GM21786 (cell line): ENCODE measurements at regions not wholly inside any gene's neighbourhood (a gene's known extent, or its start where the extent isn't known, plus 50 kb on each side); places are given as distances from the start of the nearest gene placed in this dataset.

Source experiments
- ATAC-seq: cut with Tn5 transposase; IDR thresholded peaks from one replicate; pipeline ENCODE4 v1.9.1; 2021; ENCODE audit not compliant: unreplicated experiment

DNA sequence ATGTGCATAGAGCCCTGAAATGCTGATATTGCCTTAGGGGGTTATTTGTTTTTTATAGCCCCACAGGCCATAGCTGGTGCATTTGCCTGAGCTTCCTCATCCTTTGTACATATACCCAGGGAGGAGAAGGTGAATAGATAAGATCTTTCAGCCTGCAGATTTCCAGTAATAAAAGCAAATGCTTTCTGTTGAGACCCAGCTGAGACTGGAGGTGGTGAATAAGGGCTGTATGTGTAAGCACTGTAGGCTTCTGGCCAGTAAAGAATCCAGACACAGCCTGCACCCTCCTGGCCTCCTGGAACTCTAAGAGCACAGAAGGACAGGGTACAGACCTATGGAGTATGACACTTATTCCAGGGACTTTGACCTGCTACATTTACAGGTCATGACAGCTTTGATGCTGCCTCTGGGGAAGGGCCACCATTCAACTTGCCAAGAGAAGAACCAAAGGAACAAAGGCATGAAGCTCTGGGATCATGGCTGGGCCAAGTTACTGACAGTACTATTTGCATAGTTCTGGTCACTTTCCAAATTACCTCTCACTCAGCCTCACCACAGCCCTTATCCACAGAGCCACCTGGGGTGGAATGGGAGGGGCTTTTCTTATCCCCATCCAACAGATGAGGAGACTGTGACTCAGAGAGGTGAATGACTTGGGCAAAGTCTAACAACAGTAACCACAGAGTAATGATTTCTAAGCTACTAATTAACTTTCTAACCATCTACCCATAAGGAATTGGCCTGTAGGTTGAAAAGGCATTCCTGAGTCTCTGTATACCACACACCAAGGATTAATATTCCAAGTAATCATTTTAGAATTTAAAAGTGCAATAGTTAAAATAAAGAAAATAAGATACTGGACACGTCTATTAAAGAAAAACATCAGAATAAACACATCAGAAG is 604.5 kb upstream of the KLF4 start:
- ATAC-seq: no peak

DNA sequence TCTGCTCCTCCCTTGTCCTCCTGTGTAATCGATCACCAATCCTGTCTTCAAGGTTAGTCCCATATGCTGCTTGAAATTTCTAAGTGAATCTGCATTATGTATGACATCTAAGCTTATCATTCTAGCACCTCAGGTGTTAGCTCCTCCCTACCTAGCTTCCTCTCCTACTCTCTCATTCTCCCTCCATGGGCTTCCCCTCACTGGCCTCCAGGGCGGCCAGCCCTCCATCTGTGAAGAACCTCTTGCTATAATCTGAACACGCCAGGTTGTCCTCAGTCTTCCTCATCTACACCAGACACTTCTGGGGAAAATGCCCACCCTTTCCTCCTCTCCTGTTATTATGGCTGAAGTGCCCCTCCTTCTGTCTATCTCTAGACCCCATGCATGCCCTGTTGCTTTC is 599.3 kb upstream of the KLF4 start:
- ATAC-seq: no peak

DNA sequence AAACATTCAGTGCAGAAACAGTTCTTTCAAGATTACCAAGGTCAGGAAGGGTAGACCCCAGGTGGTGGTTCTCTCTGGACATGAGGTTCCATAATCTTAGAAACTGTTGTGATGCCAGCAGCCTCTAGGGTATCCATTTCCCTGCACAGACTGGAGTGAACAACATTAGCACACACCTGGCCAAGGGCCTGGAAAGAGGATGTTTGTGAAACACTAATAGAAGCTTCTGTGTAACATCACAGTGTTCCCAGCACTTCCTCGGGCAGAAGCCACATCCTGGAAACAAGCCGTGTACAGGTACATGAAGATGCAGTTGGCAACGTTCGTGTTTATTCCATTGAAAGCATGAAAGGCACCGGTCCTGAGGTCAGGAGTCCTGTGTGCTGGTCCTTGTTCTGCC is 598.2 kb upstream of the KLF4 start:
- no peak for ATAC-seq

DNA sequence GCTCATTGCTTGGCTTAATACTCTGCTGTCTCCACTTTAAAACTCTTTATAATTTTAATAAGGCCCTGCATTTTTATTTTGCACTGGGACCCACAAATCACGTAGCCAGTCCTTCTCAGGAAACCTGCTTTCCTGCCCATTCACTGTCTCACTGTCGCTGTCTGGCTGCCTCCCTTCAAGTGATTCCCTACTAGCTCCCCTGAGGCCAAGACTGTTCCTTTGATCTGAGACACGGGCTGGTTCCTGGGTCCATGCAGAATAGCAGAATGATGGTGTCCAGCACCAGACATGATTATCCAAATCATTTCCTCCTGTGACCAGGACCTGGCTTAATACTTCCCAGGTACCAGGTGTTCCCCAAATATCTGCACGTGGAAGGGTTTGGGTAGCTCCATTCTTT is 597.1 kb upstream of the KLF4 start:
- ATAC-seq: no peak

DNA sequence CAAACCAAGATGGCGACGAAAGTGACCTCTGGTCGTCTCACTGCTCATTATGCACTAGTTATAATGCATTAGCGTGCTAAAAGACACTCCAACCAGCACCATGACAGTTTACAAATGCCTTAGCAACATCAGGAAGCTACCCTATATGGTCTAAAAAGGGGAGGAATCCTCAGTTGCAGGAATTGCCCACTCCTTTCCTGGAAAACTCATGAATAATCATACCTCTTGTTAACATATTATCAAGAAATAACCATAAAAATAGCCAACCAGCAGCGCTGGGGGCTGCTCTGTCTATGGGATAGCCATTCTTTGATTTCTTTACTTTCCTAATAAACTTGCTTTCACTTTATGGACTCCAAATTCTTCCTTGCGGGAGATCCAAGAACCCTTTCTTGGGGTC is 595.7 kb upstream of the KLF4 start:
- ATAC-seq: no peak

DNA sequence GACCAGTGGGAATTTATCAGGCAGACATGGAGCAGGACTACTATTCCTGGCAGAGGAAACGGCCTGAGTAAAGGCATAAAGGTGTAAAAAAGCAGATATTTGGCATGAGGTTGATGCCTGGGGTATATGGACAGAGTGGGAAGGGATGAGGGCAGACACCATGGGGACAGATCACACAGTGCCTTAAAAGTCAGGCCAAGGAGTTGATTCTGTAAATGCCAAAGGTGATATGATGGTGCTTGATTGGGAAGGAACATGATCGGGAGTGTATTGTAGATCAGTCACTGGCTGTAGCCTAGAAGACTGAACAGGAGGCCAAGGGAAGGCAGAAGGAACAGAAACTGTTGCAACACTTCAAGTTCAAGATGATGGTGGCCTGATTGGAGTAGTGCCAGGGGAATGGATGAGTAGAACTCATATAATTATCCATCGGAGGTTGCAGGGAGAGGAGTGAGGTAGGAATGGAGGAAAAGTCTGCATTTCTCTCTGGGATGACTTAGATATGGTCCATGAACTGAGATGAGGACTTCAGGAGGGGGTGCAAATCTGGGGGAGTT is 594.3 kb upstream of the KLF4 start:
- ATAC-seq: no peak

DNA sequence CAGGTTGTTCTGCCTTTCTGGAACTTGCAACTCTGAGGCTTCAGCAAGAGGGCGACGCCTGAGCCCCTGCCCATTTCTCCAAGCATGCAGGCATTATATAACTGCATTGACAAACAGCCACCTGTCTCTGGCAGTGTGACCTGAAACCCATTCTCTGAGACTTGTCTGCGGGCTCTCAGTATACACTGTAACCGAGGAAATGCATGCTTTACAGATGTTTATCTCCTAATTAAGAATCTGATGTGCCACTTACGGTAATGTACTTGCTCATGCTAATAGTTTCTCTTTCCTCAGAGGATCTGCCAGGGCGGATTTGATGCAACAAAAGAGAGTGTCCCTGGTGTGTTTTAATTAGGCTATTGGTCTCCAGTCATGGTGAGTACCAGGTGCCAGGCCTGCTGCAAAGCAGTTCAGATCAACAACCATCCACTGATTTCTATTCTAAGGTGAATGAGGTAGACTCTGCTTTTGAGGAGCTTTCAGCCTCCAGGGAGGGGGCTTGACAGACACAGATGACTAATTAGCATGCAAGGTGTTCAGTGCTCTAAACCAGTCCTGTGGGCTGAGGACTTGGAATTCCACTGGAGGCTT is 593.7 kb upstream of the KLF4 start:
- no peak for ATAC-seq

DNA sequence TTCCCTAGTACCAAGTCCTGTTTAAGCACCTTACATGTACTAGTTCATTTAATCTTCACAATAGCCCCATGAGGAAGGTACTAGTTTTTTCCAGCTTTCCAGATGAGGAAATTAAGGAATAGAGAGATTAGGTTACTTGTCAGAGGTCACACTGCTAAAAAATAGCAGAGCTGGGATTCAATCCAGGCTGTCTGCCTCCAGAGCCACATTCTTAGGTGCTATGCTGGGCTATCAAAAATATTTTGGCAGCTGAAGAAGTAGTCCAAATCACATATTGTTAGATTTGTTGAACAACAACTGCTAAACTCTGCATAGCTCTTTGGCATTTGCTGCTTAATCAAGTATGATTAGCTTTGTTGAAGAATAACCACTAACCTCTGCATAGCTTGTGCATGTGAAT is 591.5 kb upstream of the KLF4 start:
- no peak for ATAC-seq

DNA sequence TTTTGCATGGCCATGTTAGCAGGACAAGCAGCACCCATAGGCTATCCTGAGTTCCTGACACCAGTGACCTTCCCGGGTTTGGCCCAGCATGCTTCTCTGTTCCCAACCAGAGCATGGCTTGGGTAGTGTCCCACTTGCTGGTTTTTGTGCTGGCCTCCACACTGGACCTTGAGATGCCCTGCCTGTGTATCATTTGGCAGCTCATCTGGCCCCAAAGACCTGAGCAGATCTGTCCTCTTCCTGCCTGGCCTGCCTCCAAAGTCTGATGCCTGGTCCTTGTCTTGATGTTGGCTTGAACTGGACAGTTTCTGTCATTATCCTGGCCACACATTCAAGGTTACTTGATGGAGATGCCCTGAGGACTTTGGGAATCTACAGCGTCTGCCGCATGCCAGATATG is 590.7 kb upstream of the KLF4 start:
- no peak for ATAC-seq

DNA sequence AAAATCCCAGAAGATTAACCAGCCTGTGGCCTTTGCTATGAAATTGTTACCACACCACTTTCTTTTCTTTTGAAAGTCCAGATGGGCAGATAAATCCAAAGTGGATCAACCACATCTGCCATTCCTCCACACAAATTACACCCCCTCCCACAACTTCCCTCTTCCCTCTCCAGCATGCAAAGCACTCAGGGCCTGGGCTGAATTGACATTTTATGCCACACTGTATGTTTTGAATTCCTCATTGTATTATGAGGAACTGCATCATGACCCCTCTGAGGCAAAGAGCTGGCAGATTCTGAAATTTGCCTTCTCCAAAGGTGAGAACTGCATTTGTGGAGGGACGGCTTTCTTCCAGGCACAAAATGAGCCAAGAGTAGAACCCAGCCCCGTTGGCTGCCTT is 589.2 kb upstream of the KLF4 start:
- ATAC-seq: no peak

DNA sequence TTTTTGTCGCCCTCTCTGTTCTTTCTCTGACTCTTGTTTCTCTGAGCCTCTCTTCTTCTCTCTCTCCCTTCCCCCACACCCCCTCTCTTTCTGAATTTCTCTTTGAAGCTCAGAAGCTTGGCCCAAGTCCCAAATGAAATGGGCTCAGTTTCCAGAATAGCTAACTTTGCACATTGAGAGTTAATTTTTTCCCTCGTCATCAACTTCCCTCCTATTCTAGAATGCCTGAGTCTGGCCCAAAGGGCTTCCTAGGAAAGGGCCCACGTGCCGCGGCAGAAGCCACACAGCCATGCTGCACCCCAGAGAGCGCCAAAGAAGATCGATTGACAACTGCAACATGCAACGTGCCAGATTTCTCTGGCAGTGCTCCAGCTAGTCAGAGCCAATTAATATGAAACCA is 588.8 kb upstream of the KLF4 start:
- ATAC-seq: no peak

DNA sequence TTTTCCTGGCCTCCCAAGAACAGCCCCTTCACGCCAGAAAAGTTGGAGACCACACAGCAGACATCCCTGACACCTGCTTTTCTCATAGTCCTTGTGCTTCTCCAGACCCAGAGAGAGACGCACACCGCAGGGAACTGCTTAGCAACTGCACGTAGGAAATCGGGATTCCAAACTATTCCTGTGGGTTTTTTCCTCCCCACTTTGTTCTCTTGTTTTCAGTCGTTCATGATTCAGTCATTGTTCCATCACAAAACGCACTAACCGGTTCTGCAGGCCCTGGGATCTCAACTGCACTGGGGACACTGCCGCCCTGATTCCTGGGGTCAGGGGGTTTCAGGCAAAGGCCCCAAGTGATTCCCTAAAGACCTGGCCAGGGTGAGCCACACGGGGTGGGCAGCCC is 588.0 kb upstream of the KLF4 start:
- no peak for ATAC-seq

DNA sequence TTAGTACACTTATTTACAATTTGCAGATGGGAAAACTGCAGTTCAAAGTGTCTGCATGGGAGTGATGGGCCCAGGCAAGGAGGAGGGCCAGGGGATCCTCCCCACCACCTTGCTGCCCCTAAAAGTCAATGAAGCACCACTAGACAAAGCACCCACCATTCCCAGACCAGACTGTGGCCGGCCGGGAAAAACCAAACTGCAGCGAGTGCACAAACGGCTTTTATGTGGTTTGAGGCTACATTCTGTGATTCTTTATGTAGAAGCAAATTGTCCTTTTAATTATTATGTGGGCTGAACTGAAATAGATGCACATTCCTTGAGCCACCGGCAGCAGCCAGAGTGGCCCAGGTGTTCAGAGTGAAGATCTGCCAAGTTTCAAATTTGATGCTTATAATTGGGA is 585.3 kb upstream of the KLF4 start:
- ATAC-seq: no peak

DNA sequence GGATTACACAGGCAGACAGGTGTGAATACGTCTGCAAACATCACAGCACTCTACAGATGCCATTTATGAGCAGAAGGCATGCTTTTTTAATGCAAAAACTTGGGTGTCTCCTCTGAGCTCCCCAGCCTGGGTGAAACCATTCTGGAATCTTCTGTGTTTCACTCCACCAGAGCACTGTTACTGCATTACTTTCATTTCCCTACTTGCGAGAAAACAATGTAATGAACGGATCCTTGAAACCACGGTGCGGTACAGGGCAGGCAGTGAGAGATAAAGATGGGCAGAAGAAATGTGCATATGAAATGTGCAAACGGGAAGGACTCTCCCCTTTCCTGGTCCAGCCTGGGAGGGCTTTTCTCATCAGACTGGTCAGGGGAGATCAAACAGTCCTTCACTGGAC is 584.3 kb upstream of the KLF4 start:
- ATAC-seq: no peak

DNA sequence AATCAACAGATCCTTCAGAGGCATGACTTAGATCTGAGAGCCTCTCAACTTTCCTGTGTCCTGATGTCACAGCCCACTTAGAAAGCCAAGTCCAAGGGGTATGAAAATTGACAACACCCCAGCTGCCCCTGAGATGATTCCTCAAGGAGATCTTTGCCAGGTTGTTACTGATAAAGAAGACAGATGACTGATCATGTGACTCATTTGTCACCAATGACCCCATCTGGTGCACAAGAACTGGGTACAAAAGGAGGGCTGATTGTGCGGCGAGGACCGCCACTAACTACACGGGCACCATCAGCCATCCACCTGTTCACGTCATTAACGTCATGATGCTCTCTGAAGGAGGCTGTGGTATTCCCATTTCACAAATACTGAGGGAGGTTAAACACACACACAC is 583.2 kb upstream of the KLF4 start:
- no peak for ATAC-seq

DNA sequence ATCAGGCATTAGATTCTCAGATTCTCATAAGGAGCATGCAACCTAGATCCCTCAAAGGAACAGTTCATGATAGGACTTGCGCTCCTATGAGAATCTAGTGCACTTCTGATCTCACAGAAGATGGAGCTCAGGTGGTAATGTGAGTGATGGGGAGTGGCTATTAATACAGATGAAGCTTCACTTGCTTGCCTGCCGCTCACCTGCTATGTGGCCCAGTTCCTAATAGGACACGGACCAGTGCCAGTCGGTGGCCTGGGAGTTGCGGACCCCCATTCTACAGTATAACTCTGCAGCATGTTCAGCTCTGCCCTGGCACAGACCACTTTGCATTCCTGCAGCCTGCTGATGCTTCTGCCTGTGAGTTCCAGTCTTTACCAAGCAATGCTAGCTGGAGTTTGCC is 581.3 kb upstream of the KLF4 start:
- no peak for ATAC-seq

DNA sequence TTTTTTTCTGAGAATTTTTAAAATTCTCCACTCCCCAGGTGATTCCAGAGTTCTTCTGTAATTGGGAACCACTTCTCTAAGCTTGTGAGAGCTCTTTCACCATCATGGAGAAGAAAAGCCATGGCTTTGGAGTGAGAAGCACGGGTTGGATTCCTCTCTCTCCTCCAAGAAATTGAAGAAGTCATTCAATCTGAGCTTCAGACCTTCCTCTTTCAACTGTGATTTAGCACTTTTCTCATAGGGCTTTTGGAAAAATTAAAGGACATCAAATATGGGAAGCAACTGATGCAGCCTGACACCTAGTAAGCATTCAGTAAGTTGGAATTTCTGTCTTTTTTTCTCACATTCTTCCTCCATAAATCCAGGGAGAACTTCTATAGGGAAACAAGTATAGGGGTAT is 580.4 kb upstream of the KLF4 start:
- no peak for ATAC-seq

DNA sequence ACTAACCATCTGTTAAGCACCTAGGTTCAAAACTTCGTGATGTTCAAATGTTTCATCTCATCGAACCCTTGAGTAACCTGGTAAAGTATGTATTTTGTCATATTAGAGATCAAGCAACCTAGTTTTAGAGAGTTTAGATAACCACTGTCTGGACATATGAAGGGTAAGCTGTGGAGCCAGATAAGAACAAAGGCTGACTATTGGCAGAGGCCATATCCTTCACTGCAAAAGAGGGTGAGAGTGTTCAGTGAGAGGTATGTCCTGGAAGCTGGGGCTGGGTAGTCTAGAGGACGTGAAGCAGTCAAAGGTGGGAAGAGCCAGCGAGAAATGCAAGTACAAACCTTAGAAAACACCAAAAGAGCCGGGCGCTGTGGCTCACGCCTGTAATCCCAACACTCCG is 573.1 kb upstream of the KLF4 start:
- no peak for ATAC-seq

DNA sequence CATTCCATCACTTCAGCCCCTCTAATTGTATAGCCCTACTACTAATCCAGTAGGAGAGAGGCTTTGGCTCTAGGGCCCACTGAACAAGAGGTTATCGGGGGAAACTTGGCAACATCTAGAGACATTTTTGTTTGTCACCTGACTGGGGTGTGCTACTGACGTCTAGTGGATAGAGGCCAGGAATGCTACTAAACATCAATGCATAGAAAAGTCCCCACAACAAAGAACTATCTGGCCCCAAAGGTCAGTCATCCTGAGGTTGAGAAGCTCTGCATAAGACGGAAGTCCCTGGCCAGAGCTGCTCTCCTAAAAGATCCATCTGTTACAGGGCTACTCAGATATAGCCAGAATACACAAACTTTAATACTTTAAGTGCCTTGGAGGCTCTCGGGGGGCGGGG is 570.6 kb upstream of the KLF4 start:
- ATAC-seq: no peak

DNA sequence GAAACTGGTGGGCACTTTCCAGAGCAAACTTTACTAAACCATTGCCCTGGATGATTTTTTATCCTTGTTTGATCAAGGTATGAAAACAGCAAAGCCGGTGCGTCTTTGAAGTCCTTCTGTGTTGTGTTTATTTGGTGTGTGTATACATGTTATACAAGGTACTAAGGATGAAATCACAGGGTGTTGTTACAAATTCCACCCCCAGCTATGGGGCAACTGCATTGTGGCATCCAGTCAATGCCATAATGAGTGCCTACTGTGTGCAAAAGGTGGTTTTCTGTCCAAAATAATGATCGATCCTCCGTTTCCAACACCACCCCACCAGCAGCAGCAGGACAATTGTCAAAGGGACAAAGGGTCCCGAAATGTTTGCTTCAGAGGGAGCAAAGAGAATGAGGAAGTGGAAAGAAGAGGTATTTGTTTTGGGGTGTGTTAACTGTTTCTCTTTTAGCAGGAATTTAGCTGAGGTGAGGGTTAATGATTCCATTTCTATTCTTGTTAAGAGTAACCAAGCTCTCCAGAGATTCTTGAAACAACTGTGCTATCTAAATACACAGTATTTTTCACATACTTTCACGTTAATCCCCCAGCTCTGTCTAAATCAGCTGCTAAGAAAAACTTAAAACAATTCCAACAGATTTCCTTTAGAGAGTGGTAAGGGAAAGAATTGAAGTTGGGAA is 568.7 kb upstream of the KLF4 start:
- no peak for ATAC-seq

DNA sequence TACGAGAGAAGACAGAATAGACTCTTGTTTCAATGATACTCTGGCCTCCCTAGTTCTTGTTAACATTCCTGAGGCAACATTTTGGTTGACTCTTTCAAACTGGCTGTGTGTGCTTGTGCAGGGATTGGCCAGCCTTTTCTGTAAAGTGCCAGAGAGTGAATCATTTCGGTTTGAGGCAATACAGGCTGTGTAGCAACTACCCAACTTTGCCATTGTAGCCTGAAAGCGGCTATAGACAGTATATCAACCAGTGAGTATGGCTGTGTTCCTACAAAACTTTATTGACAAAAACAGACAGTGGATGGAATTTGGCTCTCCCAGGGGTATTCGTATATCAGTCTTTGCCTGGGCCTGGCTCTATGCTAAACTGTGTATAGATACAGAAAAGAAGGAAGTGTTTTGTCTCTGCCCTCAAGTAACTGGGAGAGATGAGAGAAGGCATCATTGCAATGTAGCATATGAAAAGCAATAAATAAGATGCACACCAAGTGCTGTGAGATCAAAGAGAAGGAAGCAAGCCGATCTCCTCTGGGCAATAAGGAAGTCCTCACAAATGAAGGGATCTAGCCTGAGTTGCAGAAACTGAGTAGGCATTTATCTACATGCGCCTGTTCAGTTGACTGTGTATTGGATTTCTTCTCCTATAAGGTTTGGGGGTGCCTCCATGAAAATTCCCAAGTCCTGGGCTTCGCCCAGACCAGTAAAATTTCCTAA is 568.0 kb upstream of the KLF4 start:
- no peak for ATAC-seq
